ENCODE measurements at regions not wholly inside any gene's neighbourhood (a gene's known extent, or its start where the extent isn't known, plus 50 kb on each side); places are given as distances from the start of the nearest gene placed in this dataset.

- H3K27me3 ChIP-seq = no peaks in the 10 kb centered on the region
- H4K20me1 ChIP-seq (ENCODE audit: low read depth) = no peaks in the 10 kb centered on the region
- peaks cover 9% of the 10 kb centered on the region for H3K79me2 ChIP-seq (ENCODE audit: low read depth)
- no peak overlapping the region for H3K27ac ChIP-seq
- H3K4me3 ChIP-seq = no peak overlapping the region
- H3K36me3 ChIP-seq = no peaks in the 10 kb centered on the region
- Mint-ChIP-seq H3K27ac (no peak overlapping the region), H3K4me3 (no peak overlapping the region), H3K27me3 (ENCODE audit: insufficient read depth, low read depth) (no peaks in the 10 kb centered on the region), H3K4me1 (peaks cover 9% of the 10 kb centered on the region), H3K36me3 (peaks cover 46% of the 10 kb centered on the region), H3K9me3 (peaks cover 10% of the 10 kb centered on the region)
- DNase-seq (ENCODE audit: low spot score) = no peak
- no peak overlapping the region for H3K4me2 ChIP-seq
- H3F3A ChIP-seq (ENCODE audit: low read depth) = no peaks in the 10 kb centered on the region
- H3K9me3 ChIP-seq (ENCODE audit: low read depth) = no peaks in the 10 kb centered on the region
- no peak overlapping the region for H3K9ac ChIP-seq
- no peaks in the 10 kb centered on the region for H3K4me1 ChIP-seq
- H2AFZ ChIP-seq (replicated peaks) = no peak overlapping the region
- no peak for TF ChIP-seq EZH2phosphoT487 (IDR thresholded peaks at IDR 0.05)
- TF ChIP-seq EZH2 (IDR thresholded peaks at IDR 0.05) = no peak
- no peak for TF ChIP-seq CTCF (IDR thresholded peaks at IDR 0.05)
Measured at GRCh38 chr21:31448496-31448895, 104.4 kb upstream of the TIAM1 start.

GRCh38 chr21:31447505-31447904 is 103.4 kb upstream of the TIAM1 start:
- no peak overlapping the region for H3K27ac Mint-ChIP-seq
- DNase-seq (ENCODE audit: low spot score) = no peak
- H3K9me3 Mint-ChIP-seq = peaks cover 12% of the 10 kb centered on the region
- Histone ChIP-seq H3K27me3 (no peaks in the 10 kb centered on the region), H3K79me2 (ENCODE audit: low read depth) (peaks cover 9% of the 10 kb centered on the region), H4K20me1 (ENCODE audit: low read depth) (no peaks in the 10 kb centered on the region), H3F3A (ENCODE audit: low read depth) (no peaks in the 10 kb centered on the region), H3K36me3 (no peaks in the 10 kb centered on the region), H3K27ac (no peak overlapping the region), H2AFZ (replicated peaks) (no peak overlapping the region), H3K4me2 (no peak overlapping the region), H3K4me1 (no peaks in the 10 kb centered on the region), H3K4me3 (no peak overlapping the region), H3K9ac (no peak overlapping the region), H3K9me3 (ENCODE audit: low read depth) (no peaks in the 10 kb centered on the region)
- H3K36me3 Mint-ChIP-seq = peaks cover 45% of the 10 kb centered on the region
- H3K4me1 Mint-ChIP-seq = peaks cover 9% of the 10 kb centered on the region
- H3K4me3 Mint-ChIP-seq = no peak overlapping the region
- no peaks in the 10 kb centered on the region for H3K27me3 Mint-ChIP-seq (ENCODE audit: insufficient read depth, low read depth)
- no peak for TF ChIP-seq CTCF (IDR thresholded peaks at IDR 0.05)
- no peak for TF ChIP-seq EZH2 (IDR thresholded peaks at IDR 0.05)

- Histone ChIP-seq H3K4me2 (no peak overlapping the region), H3K27me3 (no peaks in the 10 kb centered on the region), H3F3A (ENCODE audit: low read depth) (no peaks in the 10 kb centered on the region), H4K20me1 (ENCODE audit: low read depth) (no peaks in the 10 kb centered on the region), H3K4me1 (no peaks in the 10 kb centered on the region), H3K36me3 (no peaks in the 10 kb centered on the region), H3K9me3 (ENCODE audit: low read depth) (no peaks in the 10 kb centered on the region), H3K9ac (no peak overlapping the region), H2AFZ (replicated peaks) (no peak overlapping the region), H3K79me2 (ENCODE audit: low read depth) (peaks cover 9% of the 10 kb centered on the region), H3K27ac (no peak overlapping the region), H3K4me3 (no peak overlapping the region)
- peaks cover 47% of the 10 kb centered on the region for H3K36me3 Mint-ChIP-seq
- no peak for DNase-seq (ENCODE audit: low spot score)
- H3K9me3 Mint-ChIP-seq = peaks cover 19% of the 10 kb centered on the region
- H3K4me3 Mint-ChIP-seq = no peak overlapping the region
- no peak for TF ChIP-seq EZH2phosphoT487 (IDR thresholded peaks at IDR 0.05)
- TF ChIP-seq EZH2 (IDR thresholded peaks at IDR 0.05) = no peak
- no peak for TF ChIP-seq CTCF (IDR thresholded peaks at IDR 0.05)
- no peak overlapping the region for H3K27ac Mint-ChIP-seq
- H3K27me3 Mint-ChIP-seq (ENCODE audit: insufficient read depth, low read depth) = no peaks in the 10 kb centered on the region
- peaks cover 9% of the 10 kb centered on the region for H3K4me1 Mint-ChIP-seq
Measured at GRCh38 chr21:31446226-31446855, 102.3 kb upstream of the TIAM1 start.
